GM19397 (cell line): ENCODE measurements at regions not wholly inside any gene's neighbourhood (a gene's known extent, or its start where the extent isn't known, plus 50 kb on each side); places are given as distances from the start of the nearest gene placed in this dataset.
"Not testable (repeated sequence)": the region's sequence is repeated elsewhere in the genome, so short reads cannot be mapped to it uniquely, and the experiment has no call there.

Source experiments
- ATAC-seq: cut with Tn5 transposase; IDR thresholded peaks from one replicate; pipeline ENCODE4 v1.9.1; 2021; ENCODE audit warnings: mild to moderate bottlenecking, moderate library complexity; ENCODE audit not compliant: unreplicated experiment

GRCh38 chr7:115793958-115794702, 236.4 kb downstream of the TFEC start:
- ATAC-seq, result no peak

GRCh38 chr7:115789901-115790300, 240.7 kb downstream of the TFEC start:
- no peak for ATAC-seq

DNA sequence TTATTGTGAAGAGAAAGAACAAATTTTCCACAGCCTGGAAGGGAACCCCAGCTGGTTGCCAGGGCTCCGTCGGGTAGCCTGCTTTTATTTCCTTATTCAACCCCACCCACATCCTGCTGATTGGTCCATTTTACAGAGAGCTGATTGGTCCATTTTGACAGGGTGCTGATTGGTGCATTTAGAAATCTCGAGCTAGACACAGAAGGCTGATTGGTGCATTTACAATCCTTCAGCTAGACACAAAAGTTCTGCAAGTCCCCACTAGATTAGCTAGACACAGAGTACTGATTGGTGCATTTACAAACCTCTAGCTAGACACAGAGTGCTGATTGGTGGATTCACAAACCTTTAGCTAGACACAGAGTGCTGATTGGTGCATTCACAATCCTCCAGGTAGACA, 241.1 kb downstream of the TFEC start:
- not testable (repeated sequence) for ATAC-seq

DNA sequence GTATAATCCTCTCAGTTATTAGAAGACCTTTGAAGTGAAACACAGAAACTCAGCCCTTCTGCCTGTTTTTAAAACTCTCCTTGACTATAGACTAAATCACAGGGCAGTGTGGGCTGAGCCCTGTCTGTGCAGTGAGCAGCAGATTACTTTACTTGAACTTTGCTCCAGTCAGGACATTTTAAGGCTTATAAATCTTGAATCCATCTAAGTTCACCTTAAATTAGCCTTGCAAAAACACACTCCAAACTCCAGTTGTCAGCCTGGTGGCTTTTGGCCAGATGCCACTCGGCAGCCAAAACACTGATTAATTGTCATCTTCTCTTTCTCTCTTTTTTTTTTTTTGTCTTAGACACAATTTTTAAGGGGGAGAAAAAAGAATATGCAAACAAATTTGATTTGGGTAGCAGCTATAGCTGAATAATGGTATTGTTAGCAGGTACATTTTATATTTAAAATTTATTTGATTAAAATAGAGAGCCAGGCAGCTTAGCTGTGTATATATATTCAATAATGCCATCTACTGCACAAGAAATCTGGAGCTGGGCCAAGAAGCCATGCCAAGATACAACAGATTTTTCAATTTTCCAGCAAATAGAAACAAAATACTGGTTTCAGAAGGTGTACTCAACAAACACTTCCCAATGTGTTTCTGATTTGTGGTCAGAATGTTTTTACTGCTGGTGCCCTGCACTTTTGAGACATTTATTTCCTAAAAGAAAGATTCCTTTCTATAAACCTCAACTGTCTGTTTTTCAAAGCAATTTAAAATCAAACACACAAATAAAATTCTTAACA, 247.7 kb downstream of the TFEC start:
- no peak for ATAC-seq

DNA sequence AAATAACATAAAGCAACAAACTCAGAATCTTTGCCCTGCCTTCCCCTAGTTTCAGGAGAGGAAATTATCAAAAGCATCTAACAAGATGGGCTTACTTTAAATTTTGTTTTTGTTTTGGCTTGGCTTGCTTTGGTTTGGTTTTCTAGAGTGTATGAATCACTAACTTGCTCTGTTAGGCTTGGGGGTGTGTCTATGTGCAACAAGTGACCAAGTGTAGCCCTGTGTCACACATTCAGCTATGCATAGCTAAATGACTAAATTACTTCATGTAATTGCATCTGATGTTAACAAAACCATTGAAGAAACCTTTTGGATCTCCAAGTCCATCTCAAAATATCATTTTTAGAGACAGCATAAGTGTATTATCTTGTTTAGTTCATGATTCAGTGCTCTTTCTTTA, 251.0 kb downstream of the TFEC start:
- no peak for ATAC-seq

DNA sequence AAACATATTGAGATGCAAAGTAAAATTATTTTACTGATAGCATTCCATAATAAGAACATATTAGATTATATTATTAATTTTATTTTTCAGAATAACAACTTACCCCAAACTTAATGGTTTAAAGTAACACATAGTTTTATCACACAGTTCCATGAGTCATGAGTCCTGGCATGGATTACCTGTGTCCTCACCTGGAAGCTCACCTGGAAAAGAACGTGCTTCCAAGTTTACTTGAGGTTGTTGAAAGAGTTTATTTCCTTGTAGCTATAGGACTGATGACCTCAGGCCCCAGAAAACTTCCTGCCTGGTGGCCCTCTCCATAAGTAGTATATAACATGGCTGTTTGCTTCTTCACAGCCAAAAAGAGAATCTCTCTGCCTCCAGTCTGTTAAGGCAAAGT, 254.6 kb downstream of the TFEC start:
- ATAC-seq, result no peak

DNA sequence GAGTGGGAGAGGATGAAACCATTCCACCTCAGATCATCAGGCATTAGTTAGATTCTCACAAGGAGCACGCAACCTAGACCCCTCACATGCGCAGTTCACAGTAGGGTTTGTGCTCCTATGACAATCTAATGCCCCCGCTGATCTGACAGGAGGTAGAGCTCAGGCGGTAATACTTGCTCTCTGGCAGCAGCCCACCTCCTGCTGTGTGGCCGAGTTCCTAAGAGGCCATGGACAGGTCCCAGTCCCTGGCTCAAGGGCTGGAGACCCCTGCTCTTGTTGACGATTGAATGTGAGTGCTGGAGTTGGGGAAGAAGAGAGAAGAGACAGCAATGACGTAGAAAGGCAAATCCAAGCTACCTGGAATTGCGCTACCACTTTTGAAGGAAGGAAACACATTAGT, 267.2 kb downstream of the TFEC start:
- ATAC-seq, result no peak

- ATAC-seq, result no peak
These were observed 272.5 kb downstream of the TFEC start for GRCh38 chr7:115758025-115758424.

GRCh38 chr7:115754226-115754625, 276.3 kb downstream of the TFEC start:
- no peak for ATAC-seq

GRCh38 chr7:115749924-115750323, 280.6 kb downstream of the TFEC start:
- ATAC-seq, result no peak

DNA sequence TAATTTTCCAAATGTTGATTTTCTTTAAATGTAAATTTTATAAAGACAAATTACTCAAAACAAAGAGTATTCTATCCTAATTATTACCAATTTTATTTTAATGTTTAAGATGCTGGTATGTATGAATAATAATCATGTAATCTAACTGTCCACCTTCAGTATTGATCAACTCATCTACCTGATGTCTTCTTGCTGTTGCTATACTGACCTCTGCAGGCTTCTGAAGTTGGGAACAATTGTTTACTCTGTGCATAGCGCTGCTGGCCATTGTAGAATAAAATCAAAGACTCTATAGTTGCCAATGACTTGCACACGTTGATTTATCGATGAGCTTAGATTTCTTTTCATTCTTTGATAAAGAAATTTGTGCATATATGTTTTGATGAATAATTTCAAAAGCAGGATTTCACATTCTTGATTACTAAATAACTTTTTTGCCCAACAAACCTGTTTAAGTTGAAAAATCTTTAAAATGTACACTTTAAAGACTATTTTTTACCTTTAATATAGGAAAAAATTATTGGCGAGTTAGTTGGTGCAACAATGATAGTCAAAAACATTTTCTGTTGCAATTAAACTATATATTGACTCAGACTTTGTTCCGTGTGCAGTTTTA, 282.3 kb downstream of the TFEC start:
- ATAC-seq, result no peak

- no peak for ATAC-seq
These were observed 283.4 kb downstream of the TFEC start for GRCh38 chr7:115747174-115747573.

DNA sequence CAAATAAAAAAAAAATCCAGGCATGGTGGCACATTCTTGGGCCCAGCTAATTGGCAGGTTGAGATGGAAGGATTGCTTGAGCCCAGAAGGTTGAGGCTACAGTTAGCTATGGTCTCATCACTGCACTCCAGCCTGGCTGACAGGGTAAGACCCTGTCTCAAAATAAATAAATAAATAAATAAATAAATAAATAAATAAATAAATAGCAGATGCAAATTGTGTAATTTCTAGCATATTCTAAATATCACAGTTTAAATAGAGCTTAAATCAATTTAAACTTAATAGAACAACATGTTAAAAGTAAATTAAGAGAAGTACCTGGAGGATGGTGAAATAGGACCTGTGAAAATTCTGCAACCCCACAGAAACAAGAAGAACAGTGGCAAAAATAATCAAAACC, 290.5 kb downstream of the TFEC start:
- ATAC-seq, result no peak

- ATAC-seq, result no peak
These were observed 295.9 kb downstream of the TFEC start for GRCh38 chr7:115734641-115735040.

DNA sequence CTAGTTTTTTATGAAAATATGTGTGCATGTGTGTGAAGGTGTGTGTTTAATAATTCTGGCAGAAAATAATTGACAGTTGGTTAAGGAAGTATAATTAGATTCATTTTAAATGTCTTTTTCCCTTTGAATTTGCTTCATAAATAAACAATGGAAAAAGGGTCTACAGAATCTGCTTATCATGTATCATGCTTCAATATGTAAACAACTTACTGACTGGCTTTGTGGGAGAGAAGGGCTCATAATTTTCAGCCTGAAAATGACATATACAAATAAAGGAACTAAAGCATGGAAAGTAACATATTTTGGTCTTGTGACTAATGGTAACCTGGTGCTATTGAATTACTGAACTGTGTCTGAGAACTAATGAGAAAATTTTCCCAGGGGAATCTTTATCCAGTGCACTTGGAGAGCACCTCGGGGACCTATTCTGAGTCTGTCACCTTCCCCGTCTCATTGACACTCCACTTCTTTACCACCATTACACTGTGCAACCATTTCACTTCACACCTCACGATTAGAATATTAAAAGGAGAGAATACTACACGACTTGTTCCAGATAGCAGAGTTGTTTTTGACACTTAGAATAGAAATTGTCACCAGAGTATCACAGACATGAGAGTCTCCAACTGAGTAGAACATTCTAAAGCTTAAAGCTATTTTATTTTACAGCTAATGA, 298.6 kb downstream of the TFEC start:
- no peak for ATAC-seq

GRCh38 chr7:115728518-115728917, 302.0 kb downstream of the TFEC start:
- ATAC-seq, result no peak

- no peak for ATAC-seq
These were observed 306.0 kb downstream of the TFEC start for GRCh38 chr7:115724400-115725056.

DNA sequence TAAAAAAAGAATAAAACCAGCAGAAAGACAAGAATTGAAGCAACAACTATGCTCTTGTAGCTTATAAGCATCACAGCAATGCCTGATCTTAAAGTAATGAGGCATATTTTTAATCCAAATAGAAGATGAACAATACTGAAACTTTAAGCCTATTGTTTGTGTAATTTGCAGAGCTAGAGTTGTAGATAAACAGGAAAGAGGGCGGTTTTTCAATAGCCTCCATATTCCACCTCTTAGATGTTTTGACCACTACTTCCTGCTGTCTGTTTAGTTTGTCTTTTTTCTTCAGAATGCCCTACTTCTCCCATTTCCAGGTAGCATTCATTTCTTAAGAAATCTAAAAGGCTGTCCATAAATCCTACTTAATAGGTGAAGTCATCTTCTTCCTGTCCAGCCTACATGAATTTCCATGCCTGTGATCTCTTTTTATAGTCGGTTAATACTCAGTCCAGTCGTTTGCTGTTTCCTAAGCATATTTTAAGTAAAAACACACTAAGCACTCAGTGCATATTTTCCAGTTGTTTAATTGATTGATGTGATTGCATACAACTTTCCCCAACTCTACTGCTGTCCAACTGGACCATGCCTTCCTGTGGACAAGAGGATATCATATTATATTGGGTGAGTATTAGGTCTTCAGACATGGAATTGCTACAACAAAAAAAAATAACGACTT, 308.1 kb downstream of the TFEC start:
- no peak for ATAC-seq

DNA sequence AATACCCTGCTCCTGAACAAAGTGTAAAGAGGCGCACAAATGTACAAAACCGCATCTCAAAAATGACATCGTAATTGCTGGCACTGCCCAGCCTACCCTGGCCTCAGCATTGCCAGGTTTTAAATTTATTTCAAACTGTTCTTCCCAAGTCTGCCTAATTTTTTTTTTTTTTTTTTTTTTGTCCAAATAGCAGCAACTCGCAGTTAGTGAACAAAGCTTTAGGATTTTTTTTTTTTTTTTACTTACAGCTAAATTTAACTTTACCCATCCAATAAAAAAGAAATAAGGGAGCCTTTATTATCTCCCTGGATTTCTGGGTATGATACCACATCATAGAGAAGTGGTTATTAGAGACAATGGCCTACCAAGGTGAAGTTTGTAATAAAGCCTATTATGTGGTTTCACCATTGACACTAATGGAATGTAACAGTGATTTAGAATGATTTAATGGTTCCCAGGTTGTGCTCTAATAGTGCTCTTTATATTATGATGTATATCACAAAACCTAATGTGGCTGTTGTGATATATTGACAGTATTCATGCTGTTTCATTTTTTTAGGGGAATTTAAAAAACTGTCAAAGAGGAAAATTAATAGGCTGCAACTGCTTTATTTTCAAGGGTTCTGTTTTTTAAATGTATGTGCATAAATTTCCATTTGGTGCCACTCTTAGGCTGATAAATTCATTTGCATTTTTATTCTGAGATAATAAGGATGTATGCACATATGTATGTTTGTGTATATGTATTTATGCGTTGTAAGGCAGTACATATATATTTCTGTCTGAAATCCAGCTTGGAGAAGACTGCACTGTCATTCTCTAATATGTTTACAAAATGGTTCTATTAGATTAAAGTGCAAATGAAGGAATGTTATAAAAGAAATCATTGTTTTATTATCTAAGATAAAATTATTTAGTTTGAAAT, 309.0 kb downstream of the TFEC start:
- no peak for ATAC-seq
